ENCODE measurements at regions not wholly inside any gene's neighbourhood (a gene's known extent, or its start where the extent isn't known, plus 50 kb on each side); places are given as distances from the start of the nearest gene placed in this dataset.

DNA sequence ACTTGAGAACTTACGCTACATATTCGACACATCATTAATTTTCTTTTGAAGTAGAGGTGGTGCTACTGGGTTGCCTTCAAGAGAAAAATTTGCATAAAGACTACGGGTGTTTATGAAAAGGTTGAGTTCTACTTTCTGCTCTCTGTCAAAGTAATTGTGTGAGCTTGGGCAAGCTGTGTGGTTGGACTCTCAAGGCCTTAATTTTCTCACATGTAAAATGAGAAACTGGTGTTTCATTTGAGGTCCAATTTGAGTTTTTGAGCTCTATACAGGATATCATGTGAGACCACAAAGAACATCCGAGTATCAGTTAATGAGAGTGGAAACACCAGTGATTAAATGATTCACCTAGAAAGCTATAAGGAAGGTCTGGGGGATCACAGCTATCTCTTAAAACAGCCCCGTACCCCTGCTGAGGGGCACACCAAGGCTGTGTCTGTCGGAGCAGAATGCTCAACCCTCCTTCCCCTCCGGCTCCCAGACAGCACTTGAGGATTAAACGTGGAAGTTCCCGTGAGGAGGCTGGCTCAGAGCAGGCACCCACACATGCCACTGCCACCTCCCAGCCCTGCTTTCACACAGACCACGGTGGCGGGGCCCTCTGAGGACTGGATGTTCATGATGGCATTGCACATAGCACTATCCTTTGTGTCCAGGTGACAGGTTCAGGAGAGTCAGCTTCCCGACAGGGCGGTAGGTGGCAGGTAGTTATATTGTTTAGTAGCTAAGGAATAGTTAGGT, 191.8 kb downstream of the RNF144A start:
- H3K9me3 Mint-ChIP-seq, result peaks cover 1% of the 10 kb centered on the region
- TF ChIP-seq, protein P1, sequence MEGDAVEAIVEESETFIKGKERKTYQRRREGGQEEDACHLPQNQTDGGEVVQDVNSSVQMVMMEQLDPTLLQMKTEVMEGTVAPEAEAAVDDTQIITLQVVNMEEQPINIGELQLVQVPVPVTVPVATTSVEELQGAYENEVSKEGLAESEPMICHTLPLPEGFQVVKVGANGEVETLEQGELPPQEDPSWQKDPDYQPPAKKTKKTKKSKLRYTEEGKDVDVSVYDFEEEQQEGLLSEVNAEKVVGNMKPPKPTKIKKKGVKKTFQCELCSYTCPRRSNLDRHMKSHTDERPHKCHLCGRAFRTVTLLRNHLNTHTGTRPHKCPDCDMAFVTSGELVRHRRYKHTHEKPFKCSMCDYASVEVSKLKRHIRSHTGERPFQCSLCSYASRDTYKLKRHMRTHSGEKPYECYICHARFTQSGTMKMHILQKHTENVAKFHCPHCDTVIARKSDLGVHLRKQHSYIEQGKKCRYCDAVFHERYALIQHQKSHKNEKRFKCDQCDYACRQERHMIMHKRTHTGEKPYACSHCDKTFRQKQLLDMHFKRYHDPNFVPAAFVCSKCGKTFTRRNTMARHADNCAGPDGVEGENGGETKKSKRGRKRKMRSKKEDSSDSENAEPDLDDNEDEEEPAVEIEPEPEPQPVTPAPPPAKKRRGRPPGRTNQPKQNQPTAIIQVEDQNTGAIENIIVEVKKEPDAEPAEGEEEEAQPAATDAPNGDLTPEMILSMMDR (IDR thresholded peaks at IDR 0.05; ENCODE audit: unreplicated experiment in 3 of 3), result no peak
- H3K27me3 Mint-ChIP-seq (ENCODE audit: low read depth), result peaks cover 5% of the 10 kb centered on the region
- peak overlapping the region; percentile 42 to 71 (median 70) for H3K27ac Mint-ChIP-seq
- peaks cover 20% of the 10 kb centered on the region for H3K4me1 Mint-ChIP-seq
- H3K36me3 Mint-ChIP-seq (ENCODE audit: low read depth), result peaks cover 7% of the 10 kb centered on the region
- H3K4me3 Mint-ChIP-seq, result no peak overlapping the region

DNA sequence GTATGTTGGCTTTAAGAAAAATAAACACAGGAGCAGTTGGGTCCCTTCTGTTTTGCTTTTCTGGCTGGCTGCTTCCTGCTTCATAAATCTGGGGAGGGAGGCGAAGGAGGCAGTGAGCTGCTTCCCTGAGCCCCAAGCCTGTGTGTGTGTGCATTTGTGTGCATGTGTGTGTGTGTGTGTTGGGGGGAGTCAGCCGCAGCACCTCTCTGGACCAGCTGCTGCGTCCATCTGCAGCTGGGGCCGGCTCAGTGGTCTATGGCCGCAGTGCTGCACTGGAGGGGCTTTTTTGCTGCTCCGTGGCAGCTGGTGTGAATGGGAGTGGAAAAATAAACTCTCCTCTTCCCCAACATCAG, 192.3 kb downstream of the RNF144A start:
- peaks cover 3% of the 10 kb centered on the region for H3K9me3 Mint-ChIP-seq
- H3K27me3 Mint-ChIP-seq (ENCODE audit: low read depth), result peaks cover 1% of the 10 kb centered on the region
- H3K4me1 Mint-ChIP-seq, result peaks cover 20% of the 10 kb centered on the region
- TF ChIP-seq, protein P1 (IDR thresholded peaks at IDR 0.05; ENCODE audit: unreplicated experiment in 3 of 3), result no peak
- peaks cover 9% of the 10 kb centered on the region for H3K36me3 Mint-ChIP-seq (ENCODE audit: low read depth)
- no peak overlapping the region for H3K4me3 Mint-ChIP-seq
- H3K27ac Mint-ChIP-seq, result peak overlapping the region; percentile 42 to 71 (median 70)

DNA sequence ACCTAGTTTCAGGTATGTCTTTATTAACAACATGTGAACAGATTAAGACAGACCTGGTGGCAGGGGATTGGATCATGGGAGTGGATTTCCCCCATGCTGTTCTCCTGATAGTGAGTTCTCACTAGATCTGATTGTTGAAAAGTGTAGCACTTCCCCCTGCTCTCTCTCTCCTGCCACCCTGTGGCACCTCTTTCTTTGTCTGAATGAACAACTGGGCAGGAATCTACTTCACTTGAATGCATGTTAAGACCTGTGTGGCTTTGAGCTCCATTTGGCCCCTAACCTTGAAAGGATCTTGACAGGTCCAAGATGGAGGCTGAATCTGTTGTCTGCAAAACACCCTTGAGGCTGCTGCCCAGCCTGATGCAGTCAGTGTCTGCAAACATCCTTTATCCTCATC, 194.4 kb downstream of the RNF144A start:
- Mint-ChIP-seq H3K36me3 (ENCODE audit: low read depth) (peaks cover 15% of the 10 kb centered on the region), H3K27me3 (ENCODE audit: low read depth) (no peaks in the 10 kb centered on the region), H3K4me1 (peaks cover 24% of the 10 kb centered on the region), H3K9me3 (peaks cover 8% of the 10 kb centered on the region), H3K27ac (peak overlapping the region in 2 of 3 experiments; percentile 65 to 76), H3K4me3 (no peak overlapping the region)
- TF ChIP-seq, protein P1 (IDR thresholded peaks at IDR 0.05; ENCODE audit: unreplicated experiment in 3 of 3), result no peak

- Mint-ChIP-seq H3K36me3 (ENCODE audit: low read depth) (peaks cover 15% of the 10 kb centered on the region), H3K4me3 (no peak overlapping the region), H3K9me3 (peaks cover 8% of the 10 kb centered on the region), H3K4me1 (peaks cover 17% of the 10 kb centered on the region), H3K27ac (no peak overlapping the region), H3K27me3 (ENCODE audit: low read depth) (no peaks in the 10 kb centered on the region)
- TF ChIP-seq, protein P1 (IDR thresholded peaks at IDR 0.05; ENCODE audit: unreplicated experiment in 3 of 3), result no peak
These were observed 198.2 kb downstream of the RNF144A start for GRCh38 chr2:7115364-7115763.

DNA sequence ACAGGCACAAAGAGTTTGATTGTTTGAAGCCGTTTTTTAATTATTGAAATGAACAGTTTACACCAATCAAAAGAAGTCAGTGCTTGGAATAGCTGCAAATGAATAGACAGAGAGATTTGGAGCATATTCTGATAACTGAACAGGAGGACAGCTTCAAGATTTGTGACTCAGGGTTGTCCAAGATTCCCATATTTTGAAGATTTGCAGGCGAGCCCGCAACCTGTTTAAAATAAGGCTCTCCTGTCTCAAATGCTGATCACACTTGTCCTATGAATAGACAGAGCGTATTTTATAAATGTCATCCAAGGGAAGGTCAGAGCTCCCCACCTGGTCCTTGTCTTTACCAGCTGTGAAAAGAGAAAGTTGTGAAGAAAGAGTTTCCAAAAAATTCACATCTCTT, 198.7 kb downstream of the RNF144A start:
- Mint-ChIP-seq H3K4me3 (no peak overlapping the region), H3K9me3 (peaks cover 8% of the 10 kb centered on the region), H3K27me3 (ENCODE audit: low read depth) (no peaks in the 10 kb centered on the region), H3K4me1 (peaks cover 17% of the 10 kb centered on the region), H3K27ac (no peak overlapping the region), H3K36me3 (ENCODE audit: low read depth) (peaks cover 15% of the 10 kb centered on the region)
- TF ChIP-seq, protein P1 (IDR thresholded peaks at IDR 0.05; ENCODE audit: unreplicated experiment in 3 of 3), result no peak

DNA sequence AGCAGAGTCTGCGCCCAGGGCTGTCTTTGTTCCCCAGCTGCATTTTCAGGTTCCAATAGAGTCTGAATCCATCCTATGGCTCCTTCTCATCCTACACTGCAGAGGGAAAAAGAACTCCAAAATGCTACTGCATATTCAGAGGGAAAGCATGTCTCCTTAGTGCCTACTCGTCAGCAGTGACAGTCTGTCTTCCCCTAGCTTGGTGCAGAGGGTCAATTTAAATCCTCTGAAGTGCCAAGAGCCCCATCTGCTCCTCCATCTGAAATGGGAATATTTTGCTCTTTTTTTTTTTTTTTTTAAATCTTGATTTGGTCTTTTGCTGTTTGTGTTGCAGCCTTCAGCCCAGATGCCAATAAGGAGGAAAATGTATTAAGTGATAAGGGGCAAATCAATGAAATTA, 199.3 kb downstream of the RNF144A start:
- H3K27ac Mint-ChIP-seq, result no peak overlapping the region
- peaks cover 8% of the 10 kb centered on the region for H3K9me3 Mint-ChIP-seq
- H3K36me3 Mint-ChIP-seq (ENCODE audit: low read depth), result peaks cover 14% of the 10 kb centered on the region
- H3K4me1 Mint-ChIP-seq, result peaks cover 15% of the 10 kb centered on the region
- H3K4me3 Mint-ChIP-seq, result no peak overlapping the region
- TF ChIP-seq, protein P1 (IDR thresholded peaks at IDR 0.05; ENCODE audit: unreplicated experiment in 3 of 3), result no peak
- H3K27me3 Mint-ChIP-seq (ENCODE audit: low read depth), result no peaks in the 10 kb centered on the region

All from nephron (organoid).